SK-N-MC (cell line): ENCODE measurements at regions not wholly inside any gene's neighbourhood (a gene's known extent, or its start where the extent isn't known, plus 50 kb on each side); places are given as distances from the start of the nearest gene placed in this dataset.

Experiments used
- DNase-seq: peaks from one replicate; pipeline ENCODE4 v3.0.0-alpha.2; 2011; ENCODE audit warnings: low read depth, low spot score
- H3K27ac ChIP-seq: fragments of 200-600 bp; sonication (generic); 2 replicates; pipeline ENCODE4 v1.5.1; 2016; ENCODE audit warnings: mixed run types
- H3K36me3 ChIP-seq: fragments of 200-600 bp; sonication (generic); 2 replicates; pipeline ENCODE4 v1.6.1; 2017; ENCODE audit warnings: antibody characterized with exemption, low read length, mixed read lengths; ENCODE audit not compliant: insufficient read depth
- H3K4me3 ChIP-seq: fragments of 200-600 bp; sonication (generic); 2 replicates; pipeline ENCODE4 v1.5.1; 2016
- H3K9ac ChIP-seq: fragments of 200-600 bp; sonication (generic); 2 replicates; pipeline ENCODE4 v1.8.0; 2017; ENCODE audit warnings: mixed run types, mixed read lengths; ENCODE audit not compliant: insufficient read length
- H3K9me3 ChIP-seq: fragments of 200-600 bp; sonication (generic); 2 replicates; pipeline ENCODE4 v1.6.1; 2017; ENCODE audit warnings: low read depth, mild to moderate bottlenecking, antibody characterized with exemption, low read length, moderate library complexity, mixed read lengths
- EZH2 ChIP-seq: fragments of 200-600 bp; sonication (generic); IDR thresholded peaks from one replicate; pipeline ENCODE4 v1.6.1; 2017; ENCODE audit warnings: antibody characterized with exemption
- FOXP2 ChIP-seq: optimal IDR thresholded peaks from 2 replicates; pipeline ENCODE3; 2011; ENCODE audit warnings: mild to moderate bottlenecking, moderate library complexity; ENCODE audit not compliant: insufficient read depth; ENCODE audit errors: extremely low read length, control extremely low read depth
- POLR2AphosphoS5 ChIP-seq: IDR thresholded peaks from 2 replicates; pipeline ENCODE4 v1.6.1; 2012; ENCODE audit warnings: mild to moderate bottlenecking, low read depth, low read length, borderline replicate concordance

GRCh38 chr4:1543561-1543960 lies 137.3 kb upstream of the NKX1-1 start:
- no peaks in the 10 kb centered on the region for H3K9me3 ChIP-seq
- TF ChIP-seq FOXP2 (no peak), EZH2 (no peak), POLR2AphosphoS5 (no peak)
- H3K4me3 ChIP-seq: no peak overlapping the region
- no peak overlapping the region for H3K9ac ChIP-seq
- no peaks in the 10 kb centered on the region for H3K36me3 ChIP-seq
- no peak for DNase-seq
- H3K27ac ChIP-seq: no peak overlapping the region

DNA sequence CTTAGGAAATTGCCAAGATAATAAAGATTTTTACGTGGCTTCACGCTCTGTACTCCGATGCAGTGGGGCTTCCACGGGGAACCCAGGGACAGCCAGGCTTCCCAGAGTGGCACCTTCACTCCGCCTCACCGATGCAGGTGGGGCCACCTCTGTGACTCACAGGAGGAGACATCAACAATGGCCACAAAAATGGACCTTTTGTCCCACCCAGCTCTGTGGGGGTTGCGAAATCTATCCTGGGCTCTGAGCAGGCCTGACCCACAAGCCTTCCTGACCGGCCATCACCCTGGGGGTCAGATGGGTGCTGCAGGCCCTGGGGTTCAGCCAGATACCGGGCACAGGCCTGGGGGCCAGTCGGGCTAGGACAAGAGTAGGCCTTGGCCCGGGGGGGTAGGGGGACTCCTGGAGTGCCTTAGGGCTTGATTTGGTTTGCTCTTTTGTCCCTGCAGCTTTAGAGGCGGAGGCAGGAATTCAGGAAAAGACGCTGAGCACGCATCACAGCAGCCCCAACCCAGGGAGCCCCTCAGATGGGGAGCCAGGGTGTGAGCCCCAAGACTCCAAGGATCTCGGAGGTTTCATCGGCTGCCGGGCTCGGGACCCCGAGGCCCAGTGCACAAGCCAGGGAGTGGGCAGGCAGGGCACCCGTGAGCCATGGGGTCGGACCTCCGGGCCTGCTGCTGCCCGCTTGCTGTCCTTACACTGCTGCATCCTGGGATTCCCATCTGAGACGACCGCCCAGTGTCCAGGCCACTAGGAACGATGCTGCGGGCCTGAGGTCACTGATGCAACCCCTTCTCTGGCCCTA lies 136.5 kb upstream of the NKX1-1 start:
- Histone ChIP-seq H3K27ac (no peak overlapping the region), H3K9me3 (no peaks in the 10 kb centered on the region), H3K9ac (no peak overlapping the region), H3K36me3 (no peaks in the 10 kb centered on the region), H3K4me3 (no peak overlapping the region)
- TF ChIP-seq POLR2AphosphoS5 (no peak), EZH2 (no peak), FOXP2 (no peak)
- no peak for DNase-seq

DNA sequence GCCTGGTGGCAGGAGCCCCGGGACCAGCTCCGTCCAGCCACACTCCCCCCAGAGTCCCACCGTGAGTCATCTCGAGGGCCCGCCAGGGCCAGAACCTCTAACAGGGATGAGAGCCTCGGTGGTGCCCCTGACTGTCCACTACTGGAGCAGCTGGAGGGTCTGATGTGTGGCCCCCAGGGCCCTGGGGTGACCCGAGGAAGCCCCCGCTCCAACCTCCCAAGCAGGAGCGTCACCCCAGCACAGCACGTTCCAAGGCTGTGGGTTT lies 135.9 kb upstream of the NKX1-1 start:
- Histone ChIP-seq H3K27ac (no peak overlapping the region), H3K36me3 (no peaks in the 10 kb centered on the region), H3K4me3 (no peak overlapping the region)

DNA sequence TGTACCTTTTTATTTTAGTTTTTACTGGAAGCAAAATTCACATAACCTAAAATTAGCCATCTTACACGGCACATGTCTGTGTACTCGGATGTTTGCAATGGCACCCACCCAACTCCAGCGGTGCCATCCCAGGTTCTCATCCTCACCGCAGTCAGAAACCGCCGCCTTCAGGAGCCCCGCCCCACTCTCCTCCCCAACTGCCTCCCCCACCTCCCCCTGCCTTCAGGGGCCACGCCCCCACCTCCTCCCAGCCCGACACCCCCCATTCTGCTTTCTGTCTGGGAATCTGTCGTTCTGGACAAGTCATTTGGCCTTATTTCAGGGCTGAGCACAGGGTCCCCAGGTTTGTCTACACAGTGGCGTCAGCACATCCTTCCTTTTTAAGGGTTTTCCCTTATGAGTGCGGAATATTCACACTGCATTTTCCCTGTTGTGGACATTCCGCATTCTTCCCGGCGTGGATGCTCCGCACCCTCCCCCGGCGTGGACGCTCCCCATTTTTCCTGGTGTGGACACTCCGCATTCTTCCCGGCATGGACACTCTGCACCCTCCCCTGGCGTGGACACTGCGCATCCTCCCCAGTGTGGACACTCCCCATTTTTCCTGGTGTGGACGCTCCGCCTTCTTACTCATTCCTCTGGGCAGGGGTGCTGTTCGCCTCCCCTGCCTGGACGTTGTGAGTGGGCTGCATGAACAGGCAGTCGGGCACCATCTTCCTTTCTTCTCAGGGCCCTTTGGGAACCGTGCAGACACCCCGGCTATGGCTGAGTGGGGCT lies 135.4 kb upstream of the NKX1-1 start:
- no peak for TF ChIP-seq FOXP2
- no peak for TF ChIP-seq EZH2
- no peak for TF ChIP-seq POLR2AphosphoS5
- no peak overlapping the region for H3K4me3 ChIP-seq
- no peaks in the 10 kb centered on the region for H3K36me3 ChIP-seq
- H3K9ac ChIP-seq: no peak overlapping the region
- no peak for DNase-seq
- no peak overlapping the region for H3K27ac ChIP-seq
- H3K9me3 ChIP-seq: no peaks in the 10 kb centered on the region

More for the DNA sequence above, 135.9 kb upstream of the NKX1-1 start:
- TF ChIP-seq EZH2 (no peak), POLR2AphosphoS5 (no peak), FOXP2 (no peak)
- DNase-seq: no peak
- Histone ChIP-seq H3K9ac (no peak overlapping the region), H3K9me3 (no peaks in the 10 kb centered on the region)

DNA sequence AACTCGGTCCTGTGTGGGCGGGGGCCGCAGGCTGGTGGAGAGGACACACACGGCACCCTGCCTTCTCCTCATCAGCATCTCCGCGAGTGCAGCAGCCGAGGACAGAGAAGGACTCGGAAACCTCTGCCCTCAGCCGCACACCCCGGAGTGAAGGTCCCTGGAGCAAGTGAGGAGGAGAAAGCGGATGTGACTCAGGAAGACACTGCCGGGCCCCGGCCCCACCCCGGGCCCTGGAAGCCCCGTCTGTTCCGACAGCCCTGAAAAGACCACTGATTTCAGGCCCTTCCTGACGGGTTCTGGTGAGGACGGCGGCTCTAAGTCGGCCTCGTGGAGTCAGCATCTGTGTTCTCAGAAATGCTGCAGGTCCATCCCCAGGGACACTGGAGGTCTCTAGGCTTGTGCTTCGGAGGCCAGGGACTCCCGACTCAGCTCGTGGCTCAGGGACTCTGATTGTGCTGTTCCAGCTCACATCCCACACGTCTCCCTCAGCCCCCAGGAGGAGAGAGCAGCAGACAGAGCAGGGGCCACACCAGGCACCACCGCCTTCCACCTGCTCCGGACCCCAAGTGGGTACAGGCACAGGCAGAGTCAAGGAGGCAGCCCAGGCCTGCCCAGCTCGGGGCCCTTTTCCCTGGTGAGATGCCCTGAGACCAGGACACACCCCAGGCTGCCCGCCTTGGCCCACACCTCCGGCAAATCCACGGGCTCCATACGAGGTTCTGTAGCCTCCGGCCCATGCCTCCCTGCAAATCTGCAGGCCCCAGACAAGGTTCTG lies 134.5 kb upstream of the NKX1-1 start:
- H3K9ac ChIP-seq: no peak overlapping the region
- H3K4me3 ChIP-seq: no peak overlapping the region
- H3K27ac ChIP-seq: no peak overlapping the region
- DNase-seq: no peak
- no peaks in the 10 kb centered on the region for H3K9me3 ChIP-seq
- no peaks in the 10 kb centered on the region for H3K36me3 ChIP-seq
- TF ChIP-seq FOXP2 (no peak), EZH2 (no peak), POLR2AphosphoS5 (no peak)

DNA sequence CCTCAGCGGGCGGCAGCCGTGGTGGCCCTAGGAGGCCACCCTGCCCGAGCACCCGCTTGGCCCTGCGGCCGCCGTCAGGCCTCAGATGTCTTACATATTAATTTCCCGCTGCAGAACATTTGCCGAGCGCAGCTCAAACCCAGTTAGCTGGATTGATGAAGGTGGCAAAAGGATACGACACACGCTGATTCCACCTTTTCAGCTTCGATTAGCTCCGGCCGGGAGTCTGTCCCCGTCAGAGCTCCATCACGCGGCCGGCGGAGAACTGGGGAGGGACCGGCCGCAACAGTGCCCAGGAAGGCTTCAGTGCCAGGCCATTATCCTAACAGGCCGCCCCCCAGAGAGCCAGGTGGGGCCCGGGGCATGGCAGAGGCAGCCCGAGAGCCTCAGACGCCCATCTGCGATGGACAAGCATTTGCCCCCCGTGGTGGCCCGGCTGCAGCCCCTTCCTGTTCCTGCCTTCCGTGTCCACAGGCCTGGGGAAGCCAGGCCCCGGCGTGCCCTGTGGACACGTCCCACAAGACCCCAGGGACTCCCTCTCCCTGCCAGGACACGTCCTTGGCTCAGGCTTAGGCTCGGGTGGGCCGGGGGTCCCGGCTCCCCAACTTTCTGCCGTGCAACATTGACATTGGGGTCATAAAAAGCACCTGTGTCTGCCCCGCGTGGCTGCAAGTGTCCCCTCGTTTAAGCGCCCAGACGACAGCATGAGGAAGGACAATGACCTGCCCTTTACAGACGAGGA lies 133.8 kb upstream of the NKX1-1 start:
- no peak for TF ChIP-seq FOXP2
- Histone ChIP-seq H3K9me3 (no peaks in the 10 kb centered on the region), H3K27ac (no peak overlapping the region), H3K4me3 (no peak overlapping the region), H3K9ac (no peak overlapping the region), H3K36me3 (no peaks in the 10 kb centered on the region)
- no peak for DNase-seq

DNA sequence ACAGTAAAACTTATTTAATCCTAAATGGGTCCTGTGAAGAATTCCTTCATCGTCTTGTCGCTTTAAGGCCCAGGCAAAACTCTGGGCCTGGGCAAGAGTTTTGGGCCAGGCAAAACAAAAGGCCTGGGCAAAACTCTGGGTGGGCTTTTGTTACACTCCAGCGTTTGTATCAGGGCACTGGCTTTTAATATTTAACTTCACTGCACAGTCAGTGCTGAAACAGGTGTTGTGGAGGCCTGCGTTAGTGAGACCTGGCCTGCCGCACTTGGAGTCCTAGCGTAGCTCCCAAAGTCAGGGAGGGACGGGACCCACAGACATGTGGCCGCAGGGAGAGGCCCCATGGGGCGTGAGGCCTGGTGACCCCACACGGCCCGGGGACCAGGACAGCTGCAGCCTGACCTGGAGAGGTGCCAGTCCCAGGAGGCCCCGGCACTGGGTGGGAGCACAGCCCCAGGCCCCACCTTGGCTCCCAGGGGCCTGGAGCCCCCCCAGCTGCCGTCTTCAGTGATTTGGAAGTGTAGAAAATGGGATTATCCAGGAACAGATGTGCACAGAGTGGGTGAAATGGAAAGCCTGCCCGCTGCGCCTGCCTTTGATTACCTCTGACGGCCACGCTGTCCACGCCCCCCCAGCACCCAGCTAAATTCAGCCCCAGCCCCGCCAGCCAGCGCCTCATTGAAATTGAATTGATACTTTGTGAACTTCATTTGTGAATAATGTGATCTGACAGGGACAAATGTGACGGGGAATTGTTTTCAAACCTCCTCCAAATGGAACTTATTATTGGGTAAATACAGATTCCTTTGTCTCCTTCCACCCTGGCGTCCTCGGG lies 132.9 kb upstream of the NKX1-1 start:
- Histone ChIP-seq H3K27ac (no peak overlapping the region), H3K36me3 (no peaks in the 10 kb centered on the region), H3K4me3 (no peak overlapping the region), H3K9me3 (no peaks in the 10 kb centered on the region), H3K9ac (no peak overlapping the region)
- DNase-seq: no peak
- no peak for TF ChIP-seq FOXP2
- TF ChIP-seq EZH2: no peak

GRCh38 chr4:1538096-1538410 lies 131.8 kb upstream of the NKX1-1 start:
- no peaks in the 10 kb centered on the region for H3K36me3 ChIP-seq
- H3K9me3 ChIP-seq: no peaks in the 10 kb centered on the region
- no peak overlapping the region for H3K4me3 ChIP-seq
- TF ChIP-seq POLR2AphosphoS5 (no peak), FOXP2 (no peak), EZH2 (no peak)
- DNase-seq: no peak
- no peak overlapping the region for H3K9ac ChIP-seq
- H3K27ac ChIP-seq: no peak overlapping the region
